Spinal cord (tissue), 9 donors: ENCODE measurements at regions not wholly inside any gene's neighbourhood (a gene's known extent, or its start where the extent isn't known, plus 50 kb on each side); places are given as distances from the start of the nearest gene placed in this dataset.

Experiments used
- DNase-seq, 6 donors: peaks; one replicate each; pipeline versions ENCODE4 v3.0.0 to v3.0.0-alpha.2; 2013 to 2015; ENCODE audit warnings: low spot score in 6 of 6, low read depth in 4 of 6
- H3K27ac ChIP-seq: one replicate; pipeline ENCODE4 v1.5.1; 2013; ENCODE audit warnings: low read depth, low read length, control low read depth
- H3K27me3 ChIP-seq: one replicate; pipeline ENCODE4 v1.6.1; 2013; ENCODE audit warnings: low read length; ENCODE audit not compliant: control insufficient read depth, insufficient read depth
- H3K36me3 ChIP-seq: one replicate; pipeline ENCODE4 v1.6.1; 2013; ENCODE audit warnings: low read length; ENCODE audit not compliant: control insufficient read depth, insufficient read depth
- H3K4me1 ChIP-seq: one replicate; pipeline ENCODE4 v1.6.1; 2013; ENCODE audit warnings: low read length; ENCODE audit not compliant: control insufficient read depth, insufficient read depth
- H3K4me3 ChIP-seq: one replicate; pipeline ENCODE4 v1.5.1; 2013; ENCODE audit warnings: low read depth, low read length, control low read depth
- H3K9me3 ChIP-seq: one replicate; pipeline ENCODE4 v1.6.1; 2013; ENCODE audit warnings: low read length; ENCODE audit not compliant: control insufficient read depth, insufficient read depth
- WGBS: methylation state at CpG from one replicate; pipeline ENCODE4 v1.1.5; 2013; ENCODE audit warnings: missing lambda C conversion rate; ENCODE audit not compliant: insufficient coverage; 5-methylcytosine and 5-hydroxymethylcytosine counted together
- donor health status: healthy.

DNA sequence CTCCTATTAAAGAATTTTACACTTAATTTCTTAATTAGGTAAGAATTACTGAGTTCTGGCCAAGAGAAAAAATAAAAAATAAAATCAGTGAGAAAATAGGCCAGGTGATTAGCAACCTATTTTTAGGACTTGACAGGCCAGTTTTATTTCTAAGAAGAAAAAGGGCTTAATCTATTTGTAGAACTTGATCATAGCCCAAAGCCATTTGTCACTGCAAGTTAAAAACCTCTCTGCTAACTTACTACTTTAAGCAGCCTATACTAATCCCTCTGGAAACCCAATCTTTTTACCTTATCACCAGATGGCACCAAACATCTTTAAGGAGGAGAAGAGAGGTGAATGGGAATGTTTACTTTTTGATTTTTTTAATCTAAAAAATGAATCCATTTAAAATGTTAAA lies 222.1 kb upstream of the RHOBTB1 start:
- no peak for DNase-seq
- no peak overlapping the region for H3K4me3 ChIP-seq
- no peaks in the 10 kb centered on the region for H3K4me1 ChIP-seq
- H3K27me3 ChIP-seq: no peaks in the 10 kb centered on the region
- H3K27ac ChIP-seq: no peak overlapping the region
- H3K36me3 ChIP-seq: no peaks in the 10 kb centered on the region
- H3K9me3 ChIP-seq: no peaks in the 10 kb centered on the region

- Histone ChIP-seq H3K27ac (no peak overlapping the region), H3K9me3 (no peaks in the 10 kb centered on the region), H3K36me3 (no peaks in the 10 kb centered on the region), H3K27me3 (no peaks in the 10 kb centered on the region), H3K4me1 (no peaks in the 10 kb centered on the region), H3K4me3 (no peak overlapping the region)
- no peak for DNase-seq
- 61% methylated on average over 5 of the region's 6 CpGs for WGBS
Observed at GRCh38 chr10:61164458-61165160, 220.6 kb upstream of the RHOBTB1 start.

DNA sequence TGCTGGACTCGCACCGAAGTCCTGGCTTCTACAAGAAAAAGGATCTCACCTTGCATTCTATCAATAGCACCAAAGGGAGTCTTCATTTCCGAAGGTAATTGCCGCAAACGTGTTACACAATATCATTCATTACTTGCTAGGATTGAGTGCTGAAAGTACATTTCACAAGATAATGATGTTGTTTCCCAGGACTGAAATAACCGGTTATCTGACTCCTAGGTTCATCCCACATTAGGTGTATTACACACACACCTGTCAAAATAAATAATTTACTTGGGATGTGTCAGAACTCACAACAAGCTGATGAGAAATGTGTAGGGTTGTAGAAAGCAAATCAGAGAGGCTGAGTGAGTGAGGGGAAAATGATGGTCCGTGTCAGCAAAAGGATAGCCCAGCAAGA lies 219.4 kb upstream of the RHOBTB1 start:
- Histone ChIP-seq H3K9me3 (no peaks in the 10 kb centered on the region), H3K27me3 (no peaks in the 10 kb centered on the region), H3K4me1 (no peaks in the 10 kb centered on the region), H3K36me3 (no peaks in the 10 kb centered on the region), H3K27ac (no peak overlapping the region), H3K4me3 (no peak overlapping the region)
- DNase-seq: peak in 1 of 6 donors; percentile 39
- 89% methylated on average over 2 of the region's 7 CpGs for WGBS

GRCh38 chr10:61160253-61160652 lies 216.3 kb upstream of the RHOBTB1 start:
- H3K36me3 ChIP-seq: no peaks in the 10 kb centered on the region
- H3K27ac ChIP-seq: no peak overlapping the region
- H3K4me1 ChIP-seq: no peaks in the 10 kb centered on the region
- H3K4me3 ChIP-seq: no peak overlapping the region
- H3K27me3 ChIP-seq: no peaks in the 10 kb centered on the region
- H3K9me3 ChIP-seq: no peaks in the 10 kb centered on the region
- no peak for DNase-seq
- WGBS: 100% methylated on average over 1 of the region's 4 CpGs

DNA sequence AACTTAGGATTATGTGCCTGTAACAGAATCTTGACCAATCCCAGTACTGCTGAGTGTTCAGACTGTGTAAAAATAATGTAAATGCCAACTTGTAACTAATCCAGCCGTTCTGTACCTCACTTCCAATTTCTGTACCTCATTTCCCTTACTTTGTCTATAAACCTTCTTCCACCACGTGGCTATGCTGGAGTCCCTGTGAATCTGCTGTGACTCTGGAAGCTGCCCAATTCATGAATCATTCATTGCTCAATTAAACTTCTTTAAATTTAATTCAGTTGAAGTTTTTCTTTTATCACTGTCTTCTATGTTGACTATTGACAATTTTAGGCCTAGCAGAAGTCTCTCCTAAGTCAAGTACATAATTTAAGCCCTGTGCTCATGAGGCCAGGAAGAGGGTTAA lies 215.3 kb upstream of the RHOBTB1 start:
- no peaks in the 10 kb centered on the region for H3K4me1 ChIP-seq
- H3K27me3 ChIP-seq: no peaks in the 10 kb centered on the region
- DNase-seq: peak in 1 of 6 donors; percentile 31
- H3K36me3 ChIP-seq: no peaks in the 10 kb centered on the region
- H3K9me3 ChIP-seq: no peaks in the 10 kb centered on the region
- WGBS: 33% methylated on average over 2 of the region's 2 CpGs
- H3K27ac ChIP-seq: no peak overlapping the region
- no peak overlapping the region for H3K4me3 ChIP-seq

- DNase-seq: peak in 1 of 6 donors; percentile 53
- Histone ChIP-seq H3K9me3 (no peaks in the 10 kb centered on the region), H3K27me3 (no peaks in the 10 kb centered on the region), H3K4me1 (no peaks in the 10 kb centered on the region), H3K4me3 (no peak overlapping the region), H3K27ac (no peak overlapping the region), H3K36me3 (no peaks in the 10 kb centered on the region)
- WGBS: 70% methylated on average over 2 of the region's 8 CpGs
Observed at GRCh38 chr10:61157182-61157581, 213.2 kb upstream of the RHOBTB1 start.

GRCh38 chr10:61153771-61154170 lies 209.8 kb upstream of the RHOBTB1 start:
- H3K36me3 ChIP-seq: no peaks in the 10 kb centered on the region
- H3K9me3 ChIP-seq: no peaks in the 10 kb centered on the region
- H3K27me3 ChIP-seq: no peaks in the 10 kb centered on the region
- no peaks in the 10 kb centered on the region for H3K4me1 ChIP-seq
- no peak overlapping the region for H3K4me3 ChIP-seq
- DNase-seq: no peak
- H3K27ac ChIP-seq: no peak overlapping the region
- 41% methylated on average over 2 of the region's 3 CpGs for WGBS

DNA sequence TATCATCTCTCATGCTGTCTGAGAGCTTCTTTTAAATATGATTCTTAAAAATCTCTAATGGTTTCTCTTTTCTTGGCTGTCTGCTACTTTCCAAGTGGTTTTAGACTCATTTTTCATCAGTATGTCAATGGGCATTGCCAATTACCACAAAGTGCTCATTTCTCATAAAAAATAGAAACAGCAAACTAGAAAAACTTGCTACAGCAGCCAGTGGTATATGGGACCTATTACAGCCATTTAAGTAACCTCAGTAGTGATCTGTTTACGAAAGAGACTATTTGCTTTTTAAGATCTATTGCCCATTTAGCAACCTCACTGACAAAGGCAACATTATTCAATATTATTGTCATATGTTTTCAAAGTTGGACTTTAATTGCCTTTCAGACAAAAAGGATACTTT lies 207.1 kb upstream of the RHOBTB1 start:
- WGBS: no CpG with 5 or more reads among the region's 1 CpG
- no peak for DNase-seq
- no peaks in the 10 kb centered on the region for H3K27me3 ChIP-seq
- no peak overlapping the region for H3K4me3 ChIP-seq
- no peak overlapping the region for H3K27ac ChIP-seq
- H3K4me1 ChIP-seq: no peaks in the 10 kb centered on the region
- H3K36me3 ChIP-seq: no peaks in the 10 kb centered on the region
- H3K9me3 ChIP-seq: no peaks in the 10 kb centered on the region

GRCh38 chr10:61148451-61148850 lies 204.5 kb upstream of the RHOBTB1 start:
- H3K27ac ChIP-seq: no peak overlapping the region
- no peak overlapping the region for H3K4me3 ChIP-seq
- H3K9me3 ChIP-seq: no peaks in the 10 kb centered on the region
- no peaks in the 10 kb centered on the region for H3K27me3 ChIP-seq
- H3K36me3 ChIP-seq: no peaks in the 10 kb centered on the region
- no peaks in the 10 kb centered on the region for H3K4me1 ChIP-seq
- no peak for DNase-seq

GRCh38 chr10:61142987-61143386 lies 199.0 kb upstream of the RHOBTB1 start:
- Histone ChIP-seq H3K36me3 (no peaks in the 10 kb centered on the region), H3K4me3 (no peak overlapping the region), H3K9me3 (no peaks in the 10 kb centered on the region), H3K27me3 (no peaks in the 10 kb centered on the region), H3K4me1 (no peaks in the 10 kb centered on the region), H3K27ac (no peak overlapping the region)
- no CpG with 5 or more reads among the region's 1 CpG for WGBS
- DNase-seq: no peak
